HCT116 (cell line): ENCODE measurements at regions not wholly inside any gene's neighbourhood (a gene's known extent, or its start where the extent isn't known, plus 50 kb on each side); places are given as distances from the start of the nearest gene placed in this dataset.

Experiments
- ATAC-seq: fragments of 200-7000 bp; cut with Tn5 transposase; 2 replicates; pipeline ENCODE4 v1.9.1; 2020; ENCODE audit warnings: mild to moderate bottlenecking, moderate library complexity
- BruUV-seq: library from RNA; stranded (reverse); fragments of 400-500 nt; replicated peaks from 2 replicates; lab custom pipeline; 2021; lab: Mats Ljungman, UMichigan
- CTCF ChIA-PET: fragments of 300-600 bp; sonication (Branson Sonifier 250); formaldehyde crosslinking; loops from one replicate; lab custom pipeline; 2021; ENCODE audit warnings: antibody characterized with exemption; lab: Charles Lee
- POLR2A ChIA-PET: fragments of 300-600, 350-600 bp; sonication (Branson Sonifier 250); formaldehyde crosslinking; loops from one replicate; lab custom pipeline; 2021; ENCODE audit warnings: antibody characterized with exemption; lab: Charles Lee
- RAD21 ChIA-PET, 2 experiments: fragments of 300-600 bp; sonication (Branson Sonifier 250); formaldehyde crosslinking; loops; one replicate each; lab custom pipeline; 2023; ENCODE audit warnings: low total read pairs in 2 of 2; ENCODE audit not compliant: uncharacterized antibody in 2 of 2, unreplicated experiment in 2 of 2, low non-redundant PET in 1 of 2; lab: Charles Lee
- DNase-seq: peaks from one replicate; pipeline ENCODE4 v3.0.0-alpha.2; 2010; ENCODE audit warnings: low read depth, low spot score
- H2AFZ ChIP-seq: fragments of 200-600 bp; shearing (Covaris generic), sonication (generic); 2 replicates; pipeline ENCODE4 v1.6.1; 2017; ENCODE audit warnings: low read depth, mixed run types, mixed read lengths, antibody characterized with exemption, low read length; ENCODE audit not compliant: poor library complexity, severe bottlenecking
- H3K27ac ChIP-seq: 2 replicates; pipeline ENCODE4 v1.5.1; 2012; ENCODE audit warnings: low read depth, low read length
- H3K27me3 ChIP-seq: fragments of 200-600 bp; sonication (generic); 2 replicates; pipeline ENCODE4 v1.6.1; 2016; ENCODE audit warnings: mixed run types, low read length, mixed read lengths; ENCODE audit not compliant: insufficient read depth
- H3K36me3 ChIP-seq, 2 experiments: fragments of 200-500 bp in 1 of 2; fragments of 200-600 bp in 1 of 2; sonication (Bioruptor generic) in 1 of 2; sonication (generic) in 1 of 2; 2 replicates each; pipeline versions ENCODE4 v1.5.1 to v1.6.1; 2014 to 2016; ENCODE audit warnings: low read length in 2 of 2, inconsistent platforms in 1 of 2, mixed read lengths in 1 of 2, mixed run types in 1 of 2; ENCODE audit not compliant: insufficient read depth in 2 of 2, control insufficient read depth in 1 of 2
- H3K4me1 ChIP-seq, 2 experiments: fragments of 200-600 bp in 1 of 2; sonication (generic) in 1 of 2; 2 replicates each; pipeline versions ENCODE4 v1.5.1 to v1.6.1; 2012 to 2017; ENCODE audit warnings: low read length in 2 of 2, inconsistent platforms in 1 of 2, mild to moderate bottlenecking in 1 of 2, mixed read lengths in 1 of 2, mixed run types in 1 of 2, moderate library complexity in 1 of 2; ENCODE audit not compliant: insufficient read depth in 2 of 2, control insufficient read depth in 1 of 2
- H3K4me2 ChIP-seq: fragments of 200-600 bp; sonication (generic); 2 replicates; pipeline ENCODE4 v1.6.1; 2017; ENCODE audit warnings: mixed run types, low read length, mixed read lengths
- H3K4me3 ChIP-seq, 2 experiments: fragments of 200-600 bp in 1 of 2; sonication (generic) in 1 of 2; replicated peaks in 1 of 2; 2 replicates each; pipeline ENCODE4 v1.5.1; 2011 to 2016; ENCODE audit warnings: low read length in 2 of 2, control low read depth in 1 of 2, low read depth in 1 of 2, mild to moderate bottlenecking in 1 of 2, mixed read lengths in 1 of 2, mixed run types in 1 of 2
- H3K79me2 ChIP-seq: fragments of 200-600 bp; sonication (generic); 2 replicates; pipeline ENCODE4 v1.6.1; 2017; ENCODE audit warnings: mild to moderate bottlenecking, mixed run types, low read length, moderate library complexity, mixed read lengths; ENCODE audit not compliant: insufficient read depth
- H3K9ac ChIP-seq: fragments of 200-600 bp; sonication (generic); 2 replicates; pipeline ENCODE4 v1.6.1; 2016; ENCODE audit warnings: low read length, mixed read lengths
- H3K9me2 ChIP-seq: fragments of 200-600 bp; sonication (generic), shearing (Covaris generic); 2 replicates; pipeline ENCODE4 v1.6.1; 2017; ENCODE audit warnings: mixed run types, mild to moderate bottlenecking, moderate library complexity; ENCODE audit not compliant: insufficient read depth
- H3K9me3 ChIP-seq, 2 experiments: fragments of 200-500 bp in 1 of 2; fragments of 200-600 bp in 1 of 2; sonication (Bioruptor generic) in 1 of 2; sonication (generic) in 1 of 2; 2 replicates each; pipeline ENCODE4 v1.6.1; 2014 to 2017; ENCODE audit warnings: low read length in 2 of 2, mixed read lengths in 2 of 2, inconsistent platforms in 1 of 2, low read depth in 1 of 2, mild to moderate bottlenecking in 1 of 2, mixed run types in 1 of 2, moderate library complexity in 1 of 2; ENCODE audit not compliant: control insufficient read depth in 1 of 2, insufficient read depth in 1 of 2
- H4K20me1 ChIP-seq: fragments of 200-600 bp; sonication (generic), shearing (Covaris generic); 2 replicates; pipeline ENCODE4 v1.6.1; 2017; ENCODE audit warnings: mixed run types, mild to moderate bottlenecking, moderate library complexity; ENCODE audit not compliant: insufficient read depth
- CBX3 ChIP-seq: IDR thresholded peaks from 2 replicates; pipeline ENCODE4 v1.6.1; 2012; ENCODE audit warnings: low read depth
- ELF1 ChIP-seq: IDR thresholded peaks from 2 replicates; pipeline ENCODE4 v1.6.1; 2012; ENCODE audit warnings: low read depth, borderline replicate concordance
- EZH2 ChIP-seq: fragments of 200-600 bp; sonication (generic); IDR thresholded peaks from 2 replicates; pipeline ENCODE4 v1.6.1; 2017; ENCODE audit warnings: antibody characterized with exemption, mixed run types
- EZH2phosphoT487 ChIP-seq: fragments of 200-600 bp; IDR thresholded peaks from 2 replicates; pipeline ENCODE4 v1.6.1; 2018; ENCODE audit warnings: antibody characterized with exemption, borderline replicate concordance
- FOSL1 ChIP-seq: IDR thresholded peaks from 2 replicates; pipeline ENCODE4 v1.6.1; 2012; ENCODE audit warnings: low read depth
- POLR2AphosphoS5 ChIP-seq: IDR thresholded peaks from 2 replicates; pipeline ENCODE4 v1.6.1; 2011; ENCODE audit warnings: mild to moderate bottlenecking, low read depth, low read length, moderate library complexity
- SIN3A ChIP-seq: IDR thresholded peaks from 2 replicates; pipeline ENCODE4 v1.6.1; 2012; ENCODE audit warnings: low read depth
- SP1 ChIP-seq: IDR thresholded peaks from 2 replicates; pipeline ENCODE4 v1.6.1; 2012; ENCODE audit warnings: low read depth
- SRF ChIP-seq: IDR thresholded peaks from 2 replicates; pipeline ENCODE4 v1.6.1; 2012; ENCODE audit warnings: low read depth
- TCF7L2 ChIP-seq: IDR thresholded peaks from 2 replicates; pipeline ENCODE4 v1.7.0; 2011; ENCODE audit warnings: borderline replicate concordance, inconsistent platforms; ENCODE audit not compliant: insufficient read depth, insufficient read length; ENCODE audit errors: extremely low read depth
- YY1 ChIP-seq: IDR thresholded peaks from 2 replicates; pipeline ENCODE4 v1.6.1; 2011; ENCODE audit warnings: low read length, low read depth, moderate library complexity, mild to moderate bottlenecking; ENCODE audit not compliant: insufficient replicate concordance; ENCODE audit errors: extremely low read depth
- ZFX ChIP-seq: fragments of 450-650 bp; IDR thresholded peaks from 2 replicates; pipeline ENCODE4 v1.6.1; 2017
- ZNF274 ChIP-seq: fragments of 200-500 bp; sonication (Bioruptor generic); IDR thresholded peaks from 2 replicates; pipeline ENCODE4 v1.6.1; 2014; ENCODE audit warnings: mild to moderate bottlenecking, low read depth, low read length, inconsistent platforms
- intact Hi-C: fragments of 100-400 bp; cut with micrococcal nuclease; formaldehyde crosslinking; loops from 2 replicates; pipeline ENCODE4 v1.10.0; 2022
- TF ChIP-seq, protein P1 (sequence below), 3 experiments: fragments of 200-600 bp in 1 of 3; sonication (generic) in 1 of 3; IDR thresholded peaks in 2 of 3; conservative IDR thresholded peaks in 1 of 3; 2 replicates each; pipeline ENCODE4 v1.5.1; 2012 to 2017; ENCODE audit warnings: low read depth in 2 of 3, low read length in 2 of 3, antibody characterized with exemption in 1 of 3, borderline replicate concordance in 1 of 3, control low read depth in 1 of 3, mild to moderate bottlenecking in 1 of 3, mixed read lengths in 1 of 3, mixed run types in 1 of 3, moderate library complexity in 1 of 3; ENCODE audit not compliant: insufficient read depth in 1 of 3

DNA sequence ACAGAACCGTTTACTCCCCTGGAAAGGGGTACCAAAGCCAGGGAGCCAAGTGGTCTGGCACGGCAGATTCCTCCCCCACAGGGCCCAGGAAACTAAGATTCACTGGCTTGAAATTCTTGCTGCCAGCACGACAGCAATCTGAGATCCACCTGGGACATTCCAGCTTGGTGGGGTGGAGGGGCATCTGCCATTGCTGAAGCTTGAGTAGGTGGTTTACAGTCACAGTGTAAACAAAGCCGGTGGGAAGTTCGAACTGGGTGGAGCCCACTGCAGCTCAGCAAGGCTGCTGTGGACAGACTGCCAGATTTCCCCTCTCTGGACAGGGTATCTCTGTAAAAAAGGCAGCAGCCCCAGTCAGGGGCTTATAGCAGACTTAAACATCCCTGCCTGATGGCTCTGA lies 901.7 kb upstream of the LRRTM1 start (continued):
- TF ChIP-seq CBX3 (no peak), TCF7L2 (no peak), EZH2 (no peak), SP1 (no peak), ZNF274 (no peak), ZFX (no peak)
- TF ChIP-seq, protein P1, sequence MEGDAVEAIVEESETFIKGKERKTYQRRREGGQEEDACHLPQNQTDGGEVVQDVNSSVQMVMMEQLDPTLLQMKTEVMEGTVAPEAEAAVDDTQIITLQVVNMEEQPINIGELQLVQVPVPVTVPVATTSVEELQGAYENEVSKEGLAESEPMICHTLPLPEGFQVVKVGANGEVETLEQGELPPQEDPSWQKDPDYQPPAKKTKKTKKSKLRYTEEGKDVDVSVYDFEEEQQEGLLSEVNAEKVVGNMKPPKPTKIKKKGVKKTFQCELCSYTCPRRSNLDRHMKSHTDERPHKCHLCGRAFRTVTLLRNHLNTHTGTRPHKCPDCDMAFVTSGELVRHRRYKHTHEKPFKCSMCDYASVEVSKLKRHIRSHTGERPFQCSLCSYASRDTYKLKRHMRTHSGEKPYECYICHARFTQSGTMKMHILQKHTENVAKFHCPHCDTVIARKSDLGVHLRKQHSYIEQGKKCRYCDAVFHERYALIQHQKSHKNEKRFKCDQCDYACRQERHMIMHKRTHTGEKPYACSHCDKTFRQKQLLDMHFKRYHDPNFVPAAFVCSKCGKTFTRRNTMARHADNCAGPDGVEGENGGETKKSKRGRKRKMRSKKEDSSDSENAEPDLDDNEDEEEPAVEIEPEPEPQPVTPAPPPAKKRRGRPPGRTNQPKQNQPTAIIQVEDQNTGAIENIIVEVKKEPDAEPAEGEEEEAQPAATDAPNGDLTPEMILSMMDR (IDR thresholded peaks at IDR 0.05 in 2 of 3, conservative IDR thresholded peaks at IDR 0.05 in 1 of 3; ENCODE audit: borderline replicate concordance in 1 of 3, insufficient read depth in 1 of 3, low read depth in 2 of 3, low read length in 2 of 3) = no peak

DNA sequence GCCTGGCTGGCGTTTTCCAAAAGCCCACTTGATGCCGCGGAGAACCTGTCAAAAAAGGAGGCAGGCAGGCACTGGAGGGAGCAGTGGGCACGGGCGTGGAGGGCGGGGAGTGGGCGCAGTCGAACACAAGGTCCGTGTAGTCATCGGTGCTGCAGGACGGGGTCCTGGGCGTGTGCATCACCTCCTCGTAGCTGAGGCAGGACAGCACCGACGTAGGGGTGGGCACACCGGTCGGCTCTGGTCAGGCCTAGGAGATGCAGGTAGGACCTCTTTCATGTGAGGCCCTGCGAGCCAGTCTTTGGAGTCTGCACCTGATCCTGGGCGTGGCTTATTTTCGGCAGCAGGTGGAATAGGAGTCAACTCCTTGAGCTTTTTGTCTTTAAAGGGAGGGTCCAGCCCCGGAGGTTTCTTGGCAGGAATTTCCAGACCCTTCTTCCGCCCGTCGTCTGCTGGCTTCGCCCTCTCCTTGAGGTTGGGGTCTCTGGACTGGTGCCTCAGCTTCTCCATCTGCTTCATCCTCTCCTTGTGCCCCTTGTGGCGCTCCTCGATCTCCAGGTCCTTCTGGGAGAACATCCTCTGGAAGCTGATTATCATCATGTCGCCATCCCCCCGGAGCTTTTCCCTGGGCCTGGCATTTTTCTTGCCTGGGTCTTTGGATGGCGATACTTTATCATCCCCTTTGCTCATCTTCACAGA lies 892.5 kb upstream of the LRRTM1 start:
- Histone ChIP-seq H3K9me3 (no peaks in the 10 kb centered on the region), H3K27ac (no peak overlapping the region), H3K4me2 (no peak overlapping the region), H3K4me1 (no peaks in the 10 kb centered on the region), H3K9ac (no peak overlapping the region), H3K9me2 (no peaks in the 10 kb centered on the region), H3K4me3 (no peak overlapping the region), H3K79me2 (no peaks in the 10 kb centered on the region), H3K27me3 (no peaks in the 10 kb centered on the region), H4K20me1 (no peaks in the 10 kb centered on the region), H3K36me3 (no peaks in the 10 kb centered on the region), H2AFZ (no peak overlapping the region)
- RAD21 ChIA-PET = no interaction called here
- no peak for TF ChIP-seq YY1
- no peak for TF ChIP-seq ELF1
- TF ChIP-seq SP1 = no peak
- no peak for TF ChIP-seq FOSL1
- TF ChIP-seq EZH2phosphoT487 = no peak
- no peak for TF ChIP-seq EZH2
- TF ChIP-seq SIN3A = no peak
- TF ChIP-seq POLR2AphosphoS5 = no peak
- no peak for TF ChIP-seq SRF
- POLR2A ChIA-PET = no interaction called here
- BruUV-seq = no TSS peak
- intact Hi-C loops = no loop called here
- DNase-seq (no peak), ATAC-seq (no peak)
- CTCF ChIA-PET = no interaction called here
